OCI-LY3 (cell line): ENCODE measurements at regions not wholly inside any gene's neighbourhood (a gene's known extent, or its start where the extent isn't known, plus 50 kb on each side); places are given as distances from the start of the nearest gene placed in this dataset.

Source experiments
- H2AFZ ChIP-seq: fragments of 200-600, 300-600 bp; shearing (Covaris generic); 2 replicates; pipeline ENCODE4 v1.6.0; 2014; ENCODE audit warnings: antibody characterized with exemption, low read depth, low read length
- H3K27ac ChIP-seq: fragments of 200-600, 300-600 bp; sonication (generic); 2 replicates; pipeline ENCODE4 v1.5.1; 2014; ENCODE audit warnings: mild to moderate bottlenecking, low read length, moderate library complexity, mixed read lengths
- H3K27me3 ChIP-seq: fragments of 200-600, 300-600 bp; sonication (generic); 2 replicates; pipeline ENCODE4 v1.6.1; 2014; ENCODE audit warnings: low read depth, low read length, mixed read lengths
- H3K36me3 ChIP-seq: fragments of 200-600, 300-600 bp; sonication (generic); replicated peaks from 2 replicates; pipeline ENCODE3; 2014; ENCODE audit warnings: low read depth, low read length, mixed read lengths
- H3K4me1 ChIP-seq: fragments of 300-600, 200-600 bp; sonication (generic); 2 replicates; pipeline ENCODE4 v1.6.1; 2014; ENCODE audit warnings: low read length, mixed read lengths
- H3K4me2 ChIP-seq: fragments of 200-600, 300-600 bp; sonication (generic); 2 replicates; pipeline ENCODE4 v1.6.1; 2014; ENCODE audit warnings: low read length, mixed read lengths
- H3K4me3 ChIP-seq: fragments of 300-600, 200-600 bp; sonication (generic); 2 replicates; pipeline ENCODE4 v1.5.1; 2014; ENCODE audit warnings: antibody characterized with exemption, mild to moderate bottlenecking, low read length, moderate library complexity
- H3K79me2 ChIP-seq: fragments of 300-600, 200-600 bp; shearing (Covaris generic); 2 replicates; pipeline ENCODE4 v1.6.1; 2014; ENCODE audit warnings: mild to moderate bottlenecking, low read length, mixed read lengths
- H3K9ac ChIP-seq: fragments of 300-600, 200-600 bp; shearing (Covaris generic); 2 replicates; pipeline ENCODE4 v1.6.0; 2014; ENCODE audit warnings: mild to moderate bottlenecking, low read length, moderate library complexity
- H3K9me3 ChIP-seq: fragments of 200-600, 300-600 bp; shearing (Covaris generic); 2 replicates; pipeline ENCODE4 v1.6.1; 2014; ENCODE audit warnings: low read length, mixed read lengths; ENCODE audit not compliant: insufficient read depth
- H4K20me1 ChIP-seq: fragments of 200-600, 300-600 bp; sonication (generic); 2 replicates; pipeline ENCODE4 v1.6.1; 2016; ENCODE audit warnings: low read length, mixed read lengths; ENCODE audit not compliant: insufficient read depth
- EZH2phosphoT487 ChIP-seq: fragments of 200-600 bp; shearing (Covaris generic); IDR thresholded peaks from 2 replicates; pipeline ENCODE4 v1.6.1; 2018; ENCODE audit warnings: antibody characterized with exemption, mixed run types, low read depth
- TF ChIP-seq, protein P1 (sequence below): fragments of 200-600, 300-600 bp; sonication (generic); IDR thresholded peaks from 2 replicates; pipeline ENCODE4 v1.5.1; 2014; ENCODE audit warnings: antibody characterized with exemption, low read length, low read depth

- Histone ChIP-seq H3K9ac (no peak overlapping the region), H3K79me2 (no peaks in the 10 kb centered on the region), H3K27ac (no peak overlapping the region), H3K4me3 (no peak overlapping the region), H2AFZ (no peak overlapping the region), H4K20me1 (no peaks in the 10 kb centered on the region), H3K36me3 (no peaks in the 10 kb centered on the region), H3K4me2 (no peak overlapping the region), H3K27me3 (no peaks in the 10 kb centered on the region), H3K4me1 (peaks cover 8% of the 10 kb centered on the region; the same call in 1 of the 2 replicates), H3K9me3 (no peaks in the 10 kb centered on the region)
- TF ChIP-seq, protein P1, sequence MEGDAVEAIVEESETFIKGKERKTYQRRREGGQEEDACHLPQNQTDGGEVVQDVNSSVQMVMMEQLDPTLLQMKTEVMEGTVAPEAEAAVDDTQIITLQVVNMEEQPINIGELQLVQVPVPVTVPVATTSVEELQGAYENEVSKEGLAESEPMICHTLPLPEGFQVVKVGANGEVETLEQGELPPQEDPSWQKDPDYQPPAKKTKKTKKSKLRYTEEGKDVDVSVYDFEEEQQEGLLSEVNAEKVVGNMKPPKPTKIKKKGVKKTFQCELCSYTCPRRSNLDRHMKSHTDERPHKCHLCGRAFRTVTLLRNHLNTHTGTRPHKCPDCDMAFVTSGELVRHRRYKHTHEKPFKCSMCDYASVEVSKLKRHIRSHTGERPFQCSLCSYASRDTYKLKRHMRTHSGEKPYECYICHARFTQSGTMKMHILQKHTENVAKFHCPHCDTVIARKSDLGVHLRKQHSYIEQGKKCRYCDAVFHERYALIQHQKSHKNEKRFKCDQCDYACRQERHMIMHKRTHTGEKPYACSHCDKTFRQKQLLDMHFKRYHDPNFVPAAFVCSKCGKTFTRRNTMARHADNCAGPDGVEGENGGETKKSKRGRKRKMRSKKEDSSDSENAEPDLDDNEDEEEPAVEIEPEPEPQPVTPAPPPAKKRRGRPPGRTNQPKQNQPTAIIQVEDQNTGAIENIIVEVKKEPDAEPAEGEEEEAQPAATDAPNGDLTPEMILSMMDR = no peak
- TF ChIP-seq EZH2phosphoT487 = no peak
Observed at GRCh38 chr6:2560140-2560818, 190.4 kb downstream of the MYLK4 start.

DNA sequence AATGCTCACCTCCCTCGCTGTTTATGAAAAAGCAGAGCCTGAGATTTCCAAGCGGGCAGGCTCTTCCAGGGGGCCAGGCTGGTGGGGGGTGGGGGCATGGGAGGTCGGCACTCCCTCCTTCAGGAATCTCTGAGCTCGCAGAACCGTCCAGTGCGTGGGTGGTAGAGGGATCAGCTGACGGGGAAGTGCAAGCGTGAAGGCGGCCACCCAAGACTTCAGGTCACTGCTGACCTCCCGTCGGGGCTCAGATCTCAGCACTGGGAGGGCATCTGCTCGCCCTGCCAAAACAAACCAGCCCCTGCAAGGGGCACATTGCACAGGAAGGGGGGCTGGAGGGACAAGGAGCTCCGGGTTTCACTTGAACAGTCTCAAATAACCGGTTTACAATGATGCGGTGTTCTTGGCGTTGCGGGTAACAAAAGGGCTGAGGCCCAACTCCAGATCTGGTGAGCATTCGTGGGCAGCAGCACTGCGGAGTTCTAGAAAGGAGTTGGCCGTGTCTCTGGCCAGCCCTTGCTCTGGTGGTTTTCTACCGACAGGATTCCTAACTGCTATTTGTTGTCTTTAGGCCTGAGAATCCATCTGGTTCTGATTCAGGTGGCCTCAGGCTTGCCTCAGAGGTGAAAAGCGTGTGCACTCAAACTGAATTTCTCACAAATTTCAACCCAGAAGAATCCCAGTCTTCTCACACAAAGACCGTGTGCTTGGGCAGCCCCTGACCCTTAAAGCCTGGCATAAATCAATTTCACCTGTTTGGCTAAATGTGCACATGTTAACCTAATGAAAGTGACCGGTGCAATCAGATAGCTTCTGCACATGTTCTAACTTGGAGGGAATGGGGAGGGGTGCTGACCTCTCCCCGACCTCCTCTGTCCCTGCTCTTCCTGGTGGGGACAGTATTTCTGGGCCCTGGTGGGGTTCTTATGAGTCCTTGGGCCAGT is 191.6 kb downstream of the MYLK4 start:
- peaks cover 8% of the 10 kb centered on the region; the same call in 1 of the 2 replicates for H3K4me1 ChIP-seq

GRCh38 chr6:2558098-2558680 is 192.5 kb downstream of the MYLK4 start:
- no peaks in the 10 kb centered on the region for H3K79me2 ChIP-seq
- H3K4me1 ChIP-seq = no peaks in the 10 kb centered on the region
- no peak overlapping the region for H3K9ac ChIP-seq
- H3K27ac ChIP-seq = no peak overlapping the region
- H3K36me3 ChIP-seq = no peaks in the 10 kb centered on the region
- no peak overlapping the region for H3K4me3 ChIP-seq
- no peaks in the 10 kb centered on the region for H3K9me3 ChIP-seq
- no peak overlapping the region for H2AFZ ChIP-seq
- no peaks in the 10 kb centered on the region for H4K20me1 ChIP-seq
- H3K27me3 ChIP-seq = no peaks in the 10 kb centered on the region
- TF ChIP-seq EZH2phosphoT487 = no peak
- TF ChIP-seq, protein P1 = no peak
- H3K4me2 ChIP-seq = no peak overlapping the region

More for the DNA sequence above, 191.6 kb downstream of the MYLK4 start:
- H3K4me2 ChIP-seq = no peak overlapping the region
- no peaks in the 10 kb centered on the region for H3K79me2 ChIP-seq
- TF ChIP-seq EZH2phosphoT487 = no peak
- H3K27ac ChIP-seq = no peak overlapping the region
- H3K9me3 ChIP-seq = no peaks in the 10 kb centered on the region
- H3K27me3 ChIP-seq = no peaks in the 10 kb centered on the region
- H2AFZ ChIP-seq = no peak overlapping the region
- H3K9ac ChIP-seq = no peak overlapping the region
- H4K20me1 ChIP-seq = no peaks in the 10 kb centered on the region
- H3K4me3 ChIP-seq = no peak overlapping the region
- H3K36me3 ChIP-seq = no peaks in the 10 kb centered on the region

GRCh38 chr6:2557181-2557720 is 193.5 kb downstream of the MYLK4 start:
- Histone ChIP-seq H2AFZ (no peak overlapping the region), H3K4me3 (no peak overlapping the region), H3K4me1 (no peaks in the 10 kb centered on the region), H3K36me3 (no peaks in the 10 kb centered on the region), H3K9ac (no peak overlapping the region), H3K79me2 (no peaks in the 10 kb centered on the region), H3K4me2 (no peak overlapping the region), H3K27me3 (no peaks in the 10 kb centered on the region), H3K9me3 (no peaks in the 10 kb centered on the region), H4K20me1 (no peaks in the 10 kb centered on the region), H3K27ac (no peak overlapping the region)
- TF ChIP-seq, protein P1 = no peak
